CD4-positive, alpha-beta T cell (primary cell): ENCODE measurements at regions not wholly inside any gene's neighbourhood (a gene's known extent, or its start where the extent isn't known, plus 50 kb on each side); places are given as distances from the start of the nearest gene placed in this dataset.
"Not testable (repeated sequence)": the region's sequence is repeated elsewhere in the genome, so short reads cannot be mapped to it uniquely, and the experiment has no call there.

Experiments used
- ATAC-seq: fragments of 200-7000 bp; cut with Tn5 transposase; one replicate; pipeline ENCODE4 v1.10.0; 2022; ENCODE audit warnings: mild to moderate bottlenecking; ENCODE audit not compliant: poor library complexity
- CTCF ChIA-PET: fragments of 350-600 bp; sonication (Branson Sonifier 250); formaldehyde crosslinking; loops from one replicate; lab custom pipeline; 2021; ENCODE audit warnings: antibody characterized with exemption, inconsistent platforms; lab: Charles Lee
- POLR2A ChIA-PET: fragments of 350-600 bp; sonication (Branson Sonifier 250); formaldehyde crosslinking; loops from one replicate; lab custom pipeline; 2021; ENCODE audit warnings: antibody characterized with exemption, inconsistent platforms; lab: Charles Lee
- DNase-seq, 14 experiments: peaks; one replicate each; pipeline ENCODE4 v3.0.0-alpha.2; 2013 to 2020; ENCODE audit warnings: mixed read lengths in 2 of 14
- H3K27ac ChIP-seq, 2 donors: one replicate each; pipeline versions ENCODE4 v1.5.1 to v1.7.0; 2013; ENCODE audit warnings: low read length in 2 of 2, low read depth in 1 of 2, mild to moderate bottlenecking in 1 of 2
- H3K27me3 ChIP-seq, 2 experiments: 1 replicate in 1 of 2; 2 replicates in 1 of 2; pipeline versions ENCODE4 v1.6.1 to v1.7.0; 2013; ENCODE audit warnings: low read length in 2 of 2, control low read depth in 1 of 2, mild to moderate bottlenecking in 1 of 2, moderate library complexity in 1 of 2; ENCODE audit not compliant: insufficient read depth in 2 of 2, control insufficient read depth in 1 of 2
- H3K36me3 ChIP-seq: one replicate; pipeline ENCODE4 v1.6.1; 2013; ENCODE audit warnings: low read length, control low read depth; ENCODE audit not compliant: insufficient read depth
- H3K4me1 ChIP-seq: one replicate; pipeline ENCODE4 v1.6.1; 2013; ENCODE audit warnings: low read length, control low read depth; ENCODE audit not compliant: insufficient read depth
- H3K4me3 ChIP-seq: one replicate; pipeline ENCODE4 v1.5.1; 2013; ENCODE audit warnings: mild to moderate bottlenecking, low read length, moderate library complexity
- H3K9me3 ChIP-seq, 2 experiments: 1 replicate in 1 of 2; 2 replicates in 1 of 2; pipeline versions ENCODE4 v1.6.1 to v1.7.0; 2013; ENCODE audit warnings: low read length in 2 of 2, mild to moderate bottlenecking in 2 of 2, control low read depth in 1 of 2, moderate library complexity in 1 of 2; ENCODE audit not compliant: control insufficient read depth in 1 of 2, insufficient read depth in 1 of 2
- H3K27ac Mint-ChIP-seq: one replicate; pipeline ENCODE4 v1.8.0; 2020; ENCODE audit warnings: mixed read lengths
- H3K27me3 Mint-ChIP-seq: one replicate; pipeline ENCODE4 v1.8.0; 2021; ENCODE audit warnings: mixed read lengths
- H3K36me3 Mint-ChIP-seq: one replicate; pipeline ENCODE4 v1.8.0; 2021; ENCODE audit warnings: low read depth, mixed read lengths
- H3K4me1 Mint-ChIP-seq: one replicate; pipeline ENCODE4 v1.8.0; 2021; ENCODE audit warnings: low read depth, mixed read lengths
- H3K4me3 Mint-ChIP-seq: one replicate; pipeline ENCODE4 v1.8.0; 2020; ENCODE audit warnings: mild to moderate bottlenecking, mixed read lengths
- H3K9me3 Mint-ChIP-seq: one replicate; pipeline ENCODE4 v1.8.0; 2020; ENCODE audit warnings: mixed read lengths
- intact Hi-C, 2 experiments: fragments of 100-400 bp; cut with DNase I in 1 of 2; cut with micrococcal nuclease in 1 of 2; formaldehyde crosslinking; loops; one replicate each; pipeline versions ENCODE4 v1.15.1 to v1.9.0; 2023 to 2025; cut with DNase I, micrococcal nuclease
- TF ChIP-seq, protein P1 (sequence below): fragments of 200-600 bp; IDR thresholded peaks from one replicate; pipeline ENCODE4 v1.8.0; 2022; ENCODE audit warnings: antibody characterized with exemption, mild to moderate bottlenecking

- Mint-ChIP-seq H3K27me3 (no peaks in the 10 kb centered on the region), H3K4me1 (no peaks in the 10 kb centered on the region), H3K4me3 (no peak overlapping the region), H3K36me3 (no peaks in the 10 kb centered on the region), H3K27ac (no peak overlapping the region), H3K9me3 (peaks cover under 1% of the 10 kb centered on the region)
- no peak for ATAC-seq
- Histone ChIP-seq H3K9me3 (peaks cover 0 to 4% of the 10 kb centered on the region in 2 experiments), H3K36me3 (no peaks in the 10 kb centered on the region), H3K27ac (no peak overlapping the region), H3K4me1 (no peaks in the 10 kb centered on the region), H3K4me3 (no peak overlapping the region), H3K27me3 (no peaks in the 10 kb centered on the region)
- intact Hi-C loops, result no loop called here
- ChIA-PET POLR2A (no interaction called here), CTCF (no interaction called here)
- DNase-seq, result no peak
- TF ChIP-seq, protein P1, sequence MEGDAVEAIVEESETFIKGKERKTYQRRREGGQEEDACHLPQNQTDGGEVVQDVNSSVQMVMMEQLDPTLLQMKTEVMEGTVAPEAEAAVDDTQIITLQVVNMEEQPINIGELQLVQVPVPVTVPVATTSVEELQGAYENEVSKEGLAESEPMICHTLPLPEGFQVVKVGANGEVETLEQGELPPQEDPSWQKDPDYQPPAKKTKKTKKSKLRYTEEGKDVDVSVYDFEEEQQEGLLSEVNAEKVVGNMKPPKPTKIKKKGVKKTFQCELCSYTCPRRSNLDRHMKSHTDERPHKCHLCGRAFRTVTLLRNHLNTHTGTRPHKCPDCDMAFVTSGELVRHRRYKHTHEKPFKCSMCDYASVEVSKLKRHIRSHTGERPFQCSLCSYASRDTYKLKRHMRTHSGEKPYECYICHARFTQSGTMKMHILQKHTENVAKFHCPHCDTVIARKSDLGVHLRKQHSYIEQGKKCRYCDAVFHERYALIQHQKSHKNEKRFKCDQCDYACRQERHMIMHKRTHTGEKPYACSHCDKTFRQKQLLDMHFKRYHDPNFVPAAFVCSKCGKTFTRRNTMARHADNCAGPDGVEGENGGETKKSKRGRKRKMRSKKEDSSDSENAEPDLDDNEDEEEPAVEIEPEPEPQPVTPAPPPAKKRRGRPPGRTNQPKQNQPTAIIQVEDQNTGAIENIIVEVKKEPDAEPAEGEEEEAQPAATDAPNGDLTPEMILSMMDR, result no peak
Measured at GRCh38 chrX:98203800-98204199, 1320.1 kb downstream of the RPA4 start.

DNA sequence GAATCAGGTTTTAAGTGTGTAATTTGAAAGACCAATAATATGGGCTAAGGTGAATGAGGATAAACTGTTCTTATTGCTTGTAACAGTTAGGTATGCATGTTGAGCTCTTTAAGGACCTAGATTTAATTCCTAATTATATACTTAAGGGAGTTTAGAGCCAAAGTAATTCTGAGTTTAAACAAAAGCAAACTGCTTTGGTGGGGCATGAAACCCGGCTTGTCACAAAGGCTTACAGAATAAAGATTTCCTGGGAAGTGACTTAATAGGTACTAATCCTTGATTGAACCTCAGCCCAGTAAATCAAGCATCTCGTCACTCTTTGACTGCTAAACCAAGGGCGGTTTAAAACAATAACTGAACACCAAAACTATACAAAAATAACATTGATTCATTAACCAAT is 1324.2 kb downstream of the RPA4 start:
- ChIA-PET POLR2A (no interaction called here), CTCF (no interaction called here)
- intact Hi-C loops, result no loop called here
- Mint-ChIP-seq H3K27me3 (no peaks in the 10 kb centered on the region), H3K4me1 (no peaks in the 10 kb centered on the region), H3K4me3 (no peak overlapping the region), H3K27ac (no peak overlapping the region), H3K9me3 (peaks cover 2% of the 10 kb centered on the region), H3K36me3 (no peaks in the 10 kb centered on the region)
- no peak for DNase-seq
- TF ChIP-seq, protein P1, result no peak
- ATAC-seq, result no peak
- no peaks in the 10 kb centered on the region for H3K27me3 ChIP-seq
- no peak overlapping the region for H3K4me3 ChIP-seq
- no peak overlapping the region for H3K27ac ChIP-seq
- no peaks in the 10 kb centered on the region for H3K36me3 ChIP-seq
- no peaks in the 10 kb centered on the region for H3K4me1 ChIP-seq
- H3K9me3 ChIP-seq, result no peaks in the 10 kb centered on the region

DNA sequence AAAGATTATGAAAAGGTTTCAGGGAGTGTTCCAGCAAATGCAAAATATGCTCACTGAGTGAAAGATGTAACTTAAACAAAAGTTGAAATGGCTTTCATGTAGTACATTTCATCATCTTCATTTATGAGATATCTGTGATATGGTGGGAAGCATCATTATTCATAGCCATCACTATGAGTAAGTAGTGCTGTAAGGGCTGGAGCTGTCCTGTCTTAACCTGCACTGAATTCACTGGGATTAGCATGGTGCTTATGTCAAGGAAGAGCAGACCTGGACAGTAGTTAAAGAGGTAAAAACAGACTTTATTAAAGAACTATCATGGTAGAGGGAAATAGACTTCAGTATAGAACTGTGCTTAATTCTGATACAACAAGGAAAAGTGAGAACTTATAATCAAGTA is 1347.3 kb downstream of the RPA4 start:
- DNase-seq (no peak), ATAC-seq (no peak)
- intact Hi-C loops, result no loop called here
- no peaks in the 10 kb centered on the region for H3K27me3 ChIP-seq
- H3K27me3 Mint-ChIP-seq, result no peaks in the 10 kb centered on the region
- CTCF ChIA-PET, result no interaction called here
- H3K27ac ChIP-seq, result no peak overlapping the region
- H3K4me3 ChIP-seq, result no peak overlapping the region
- POLR2A ChIA-PET, result no interaction called here
- H3K9me3 ChIP-seq, result no peaks in the 10 kb centered on the region
- no peaks in the 10 kb centered on the region for H3K4me1 Mint-ChIP-seq
- no peak overlapping the region for H3K4me3 Mint-ChIP-seq
- no peaks in the 10 kb centered on the region for H3K36me3 Mint-ChIP-seq
- no peaks in the 10 kb centered on the region for H3K36me3 ChIP-seq
- H3K27ac Mint-ChIP-seq, result no peak overlapping the region
- TF ChIP-seq, protein P1, result no peak
- H3K9me3 Mint-ChIP-seq, result no peaks in the 10 kb centered on the region
- no peaks in the 10 kb centered on the region for H3K4me1 ChIP-seq

- H3K36me3 Mint-ChIP-seq, H3K4me1 Mint-ChIP-seq, H3K4me3 Mint-ChIP-seq, H3K27me3 Mint-ChIP-seq, DNase-seq, H3K4me1 ChIP-seq, H3K9me3 Mint-ChIP-seq, H3K4me3 ChIP-seq, H3K9me3 ChIP-seq, H3K27ac ChIP-seq, CTCF ChIA-PET, POLR2A ChIA-PET, H3K36me3 ChIP-seq, H3K27ac Mint-ChIP-seq, H3K27me3 ChIP-seq, ATAC-seq, intact Hi-C loops: not testable (repeated sequence)
Measured at GRCh38 chrX:98240061-98240460, 1356.4 kb downstream of the RPA4 start.
